ENCODE measurements at regions not wholly inside any gene's neighbourhood (a gene's known extent, or its start where the extent isn't known, plus 50 kb on each side); places are given as distances from the start of the nearest gene placed in this dataset.

DNA sequence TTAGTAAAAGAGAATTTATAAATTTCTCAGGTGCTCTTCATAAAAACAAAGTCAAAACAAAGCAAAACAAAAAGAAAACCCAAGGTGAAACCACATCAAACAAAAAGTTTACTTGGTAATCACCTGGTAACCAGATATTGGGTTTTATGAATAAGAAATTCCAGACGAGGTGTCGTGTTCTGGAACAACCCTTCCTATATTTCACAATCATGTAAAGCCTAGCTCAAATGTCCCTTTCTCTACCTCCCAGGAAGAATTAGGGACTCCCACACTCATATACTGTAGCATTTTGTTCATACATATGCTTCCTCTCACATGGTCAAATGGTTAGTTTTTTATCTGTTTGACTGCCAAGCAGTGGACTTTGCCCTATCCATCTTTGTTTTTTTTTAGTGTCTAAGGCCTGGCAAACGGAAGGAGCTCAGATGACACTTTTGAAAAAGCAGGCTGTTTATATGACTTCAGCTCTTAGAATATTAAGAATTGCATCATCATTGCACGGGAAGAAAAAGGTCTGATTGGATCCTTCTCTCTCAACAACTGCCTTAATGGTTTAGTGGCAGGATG is 326.7 kb upstream of the TBL1XR1 start:
- BruUV-seq (replicated peaks), result no TSS peak
- ChIA-PET POLR2A (ENCODE audit: unreplicated experiment) (interaction anchor here (0.5 to 0.7 kb wide), 11 partner anchors 17 to 779 kb away, joined by 3 to 9 read pairs (median 4); no protein-coding TSS in a partner anchor), CTCF (interaction anchor here (0.6 to 1.2 kb wide), 7 partner anchors 13 to 867 kb away, joined by 3 to 6 read pairs (median 3); partner anchors contain the start of gene TBL1XR1)
- peaks cover 71% of the 10 kb centered on the region for H3K4me1 ChIP-seq (replicated peaks; ENCODE audit: insufficient read depth)
- H3K27me3 ChIP-seq (ENCODE audit: insufficient read depth, low read depth), result no peaks in the 10 kb centered on the region
- H3K9me3 ChIP-seq (ENCODE audit: insufficient read depth, low read depth), result peaks cover 22% of the 10 kb centered on the region; the same call in 1 of the 2 replicates
- intact Hi-C loops (cut with micrococcal nuclease; ENCODE audit: unreplicated experiment), result loop anchor here (1.0 to 10.0 kb wide), 9 partner anchors 46 to 863 kb away; no protein-coding TSS in a partner anchor
- peak overlapping the region; percentile 82 for H3K27ac ChIP-seq
- H3K4me3 ChIP-seq, result no peak overlapping the region; the same call in 1 of the 2 replicates
- H3K4me2 ChIP-seq, result peak overlapping the region; percentile 49
- no peak overlapping the region for H2AFZ ChIP-seq
- no peaks in the 10 kb centered on the region for H4K20me1 ChIP-seq (ENCODE audit: insufficient read depth)
- H3K79me2 ChIP-seq (ENCODE audit: low read depth), result no peaks in the 10 kb centered on the region
- peaks cover 39% of the 10 kb centered on the region for H3F3A ChIP-seq (ENCODE audit: insufficient read depth, low read depth)
- TF ChIP-seq EZH2 (IDR thresholded peaks at IDR 0.05; ENCODE audit: low read depth), result no peak
- TF ChIP-seq, protein P1, sequence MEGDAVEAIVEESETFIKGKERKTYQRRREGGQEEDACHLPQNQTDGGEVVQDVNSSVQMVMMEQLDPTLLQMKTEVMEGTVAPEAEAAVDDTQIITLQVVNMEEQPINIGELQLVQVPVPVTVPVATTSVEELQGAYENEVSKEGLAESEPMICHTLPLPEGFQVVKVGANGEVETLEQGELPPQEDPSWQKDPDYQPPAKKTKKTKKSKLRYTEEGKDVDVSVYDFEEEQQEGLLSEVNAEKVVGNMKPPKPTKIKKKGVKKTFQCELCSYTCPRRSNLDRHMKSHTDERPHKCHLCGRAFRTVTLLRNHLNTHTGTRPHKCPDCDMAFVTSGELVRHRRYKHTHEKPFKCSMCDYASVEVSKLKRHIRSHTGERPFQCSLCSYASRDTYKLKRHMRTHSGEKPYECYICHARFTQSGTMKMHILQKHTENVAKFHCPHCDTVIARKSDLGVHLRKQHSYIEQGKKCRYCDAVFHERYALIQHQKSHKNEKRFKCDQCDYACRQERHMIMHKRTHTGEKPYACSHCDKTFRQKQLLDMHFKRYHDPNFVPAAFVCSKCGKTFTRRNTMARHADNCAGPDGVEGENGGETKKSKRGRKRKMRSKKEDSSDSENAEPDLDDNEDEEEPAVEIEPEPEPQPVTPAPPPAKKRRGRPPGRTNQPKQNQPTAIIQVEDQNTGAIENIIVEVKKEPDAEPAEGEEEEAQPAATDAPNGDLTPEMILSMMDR (conservative IDR thresholded peaks at IDR 0.05), result no peak
- H3K36me3 ChIP-seq (ENCODE audit: low read depth), result no peaks in the 10 kb centered on the region
- peak; percentile 37 to 96 for DNase-seq
- H3K9me2 ChIP-seq (ENCODE audit: insufficient read depth), result no peaks in the 10 kb centered on the region

DNA sequence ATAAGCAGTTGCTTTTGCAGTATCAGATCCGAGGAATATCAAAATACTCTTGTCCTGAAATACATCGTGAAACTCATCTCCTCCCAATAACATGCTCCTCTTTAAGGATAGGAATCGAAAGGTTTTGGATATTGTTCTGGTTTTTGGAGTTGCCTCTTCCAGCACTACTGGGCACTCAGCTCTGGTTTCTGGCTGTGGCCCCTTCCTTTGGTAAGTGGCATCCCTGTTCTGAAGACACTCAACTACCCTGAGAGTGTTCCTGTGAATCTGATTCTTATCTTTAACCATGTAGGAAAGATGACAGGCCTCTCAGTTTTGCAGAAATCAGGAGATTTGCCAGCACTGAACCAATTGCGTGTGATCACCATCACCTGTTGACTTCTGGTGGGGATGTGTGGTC is 327.5 kb upstream of the TBL1XR1 start:
- CTCF ChIA-PET, result interaction anchor here (0.6 to 1.2 kb wide), 6 partner anchors 12 to 866 kb away, joined by 3 to 6 read pairs (median 4); partner anchors contain the start of gene TBL1XR1
- Histone ChIP-seq H3K36me3 (ENCODE audit: low read depth) (no peaks in the 10 kb centered on the region), H3K27me3 (ENCODE audit: insufficient read depth, low read depth) (no peaks in the 10 kb centered on the region), H3K4me1 (replicated peaks; ENCODE audit: insufficient read depth) (peaks cover 79% of the 10 kb centered on the region), H3K9me2 (ENCODE audit: insufficient read depth) (no peaks in the 10 kb centered on the region), H4K20me1 (ENCODE audit: insufficient read depth) (no peaks in the 10 kb centered on the region), H3K4me2 (peak overlapping the region; percentile 49), H3K27ac (peak overlapping the region; percentile 82), H3K79me2 (ENCODE audit: low read depth) (no peaks in the 10 kb centered on the region), H2AFZ (no peak overlapping the region), H3K9me3 (ENCODE audit: insufficient read depth, low read depth) (peaks cover 22% of the 10 kb centered on the region; the same call in 1 of the 2 replicates), H3F3A (ENCODE audit: insufficient read depth, low read depth) (peaks cover 41% of the 10 kb centered on the region), H3K4me3 (no peak overlapping the region)
- POLR2A ChIA-PET (ENCODE audit: unreplicated experiment), result interaction anchor here (0.6 to 0.7 kb wide), 4 partner anchors 16 to 167 kb away, joined by 3 to 9 read pairs (median 4); no protein-coding TSS in a partner anchor
- DNase-seq, result no peak
- TF ChIP-seq, protein P1 (conservative IDR thresholded peaks at IDR 0.05), result no peak
- no peak for TF ChIP-seq EZH2 (IDR thresholded peaks at IDR 0.05; ENCODE audit: low read depth)
- intact Hi-C loops (cut with micrococcal nuclease; ENCODE audit: unreplicated experiment), result loop anchor here (1.0 to 10.0 kb wide), 6 partner anchors 72 to 863 kb away; no protein-coding TSS in a partner anchor
- BruUV-seq (replicated peaks), result no TSS peak

GRCh38 chr3:177525414-177525813 is 328.1 kb upstream of the TBL1XR1 start:
- ChIA-PET CTCF (no interaction called here), POLR2A (ENCODE audit: unreplicated experiment) (no interaction called here)
- H3K27ac ChIP-seq, result peak overlapping the region; percentile 82; the same call in 1 of the 2 replicates
- TF ChIP-seq EZH2 (IDR thresholded peaks at IDR 0.05; ENCODE audit: low read depth), result no peak
- TF ChIP-seq, protein P1 (conservative IDR thresholded peaks at IDR 0.05), result no peak
- H3K4me3 ChIP-seq, result no peak overlapping the region
- no peaks in the 10 kb centered on the region for H3K27me3 ChIP-seq (ENCODE audit: insufficient read depth, low read depth)
- intact Hi-C loops (cut with micrococcal nuclease; ENCODE audit: unreplicated experiment), result loop anchor here (2.0 to 10.0 kb wide), 2 partner anchors 71 to 219 kb away; no protein-coding TSS in a partner anchor
- no peaks in the 10 kb centered on the region for H3K79me2 ChIP-seq (ENCODE audit: low read depth)
- peaks cover 79% of the 10 kb centered on the region for H3K4me1 ChIP-seq (replicated peaks; ENCODE audit: insufficient read depth)
- no peaks in the 10 kb centered on the region for H3K36me3 ChIP-seq (ENCODE audit: low read depth)
- no TSS peak for BruUV-seq (replicated peaks)
- H3F3A ChIP-seq (ENCODE audit: insufficient read depth, low read depth), result peaks cover 41% of the 10 kb centered on the region
- peaks cover 22% of the 10 kb centered on the region; the same call in 1 of the 2 replicates for H3K9me3 ChIP-seq (ENCODE audit: insufficient read depth, low read depth)
- no peak overlapping the region for H2AFZ ChIP-seq
- no peak for DNase-seq
- no peaks in the 10 kb centered on the region for H4K20me1 ChIP-seq (ENCODE audit: insufficient read depth)
- no peak overlapping the region for H3K4me2 ChIP-seq
- no peaks in the 10 kb centered on the region for H3K9me2 ChIP-seq (ENCODE audit: insufficient read depth)

All from PC-9 (cell line).